Vagina (tissue), 2 donors: ENCODE measurements at regions not wholly inside any gene's neighbourhood (a gene's known extent, or its start where the extent isn't known, plus 50 kb on each side); places are given as distances from the start of the nearest gene placed in this dataset.

ENCODE experiments used
- CTCF ChIP-seq, 3 experiments: fragments of 450-650 bp in 2 of 3; fragments of 200-600 bp in 1 of 3; sonication (generic) in 1 of 3; IDR thresholded peaks; one replicate each; pipeline ENCODE4 v1.5.1; 2017 to 2019; ENCODE audit warnings: antibody characterized with exemption in 3 of 3, mild to moderate bottlenecking in 2 of 3, moderate library complexity in 2 of 3
- POLR2AphosphoS5 ChIP-seq, 2 donors: sonication (generic); formaldehyde crosslinking; IDR thresholded peaks; one replicate each; pipeline ENCODE4 v1.9.0; 2017; ENCODE audit warnings: antibody characterized with exemption in 2 of 2, mild to moderate bottlenecking in 2 of 2, low read depth in 1 of 2; ENCODE audit not compliant: insufficient read depth in 1 of 2

DNA sequence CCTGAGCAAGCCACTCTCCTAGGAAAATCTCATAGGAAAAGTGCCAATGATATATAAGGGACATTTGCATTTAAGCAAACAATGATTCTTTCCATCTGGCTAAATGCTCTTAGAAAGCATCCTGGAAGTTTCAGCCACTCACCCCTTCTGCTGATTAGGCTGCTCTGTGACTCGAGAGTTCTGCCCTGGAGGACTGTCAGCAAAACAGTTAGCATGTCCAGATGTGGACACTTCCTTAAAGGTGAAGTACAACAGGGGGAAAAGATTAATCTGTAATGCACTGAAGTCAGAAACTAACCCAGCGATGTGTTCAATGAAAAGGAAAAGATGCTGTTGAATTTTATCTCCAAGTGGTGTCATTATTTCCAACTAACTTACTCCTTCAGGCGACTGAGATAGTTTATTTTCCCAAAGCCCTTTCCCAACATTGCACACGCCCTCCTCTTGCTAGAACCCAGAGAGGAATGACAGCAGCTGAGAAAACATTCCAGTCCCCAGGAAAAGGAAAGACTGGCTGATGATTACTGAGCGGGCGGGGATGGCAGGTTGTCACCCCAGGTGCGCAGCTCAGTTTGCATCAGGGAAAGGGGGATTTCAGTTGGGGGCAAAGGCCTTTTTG, 214.0 kb downstream of the SS18 start:
- TF ChIP-seq POLR2AphosphoS5 (IDR thresholded peaks at IDR 0.05; ENCODE audit: insufficient read depth in 1 of 2, low read depth in 1 of 2): no peak
- no peak for TF ChIP-seq CTCF (IDR thresholded peaks at IDR 0.05)
